Mucosa of descending colon (tissue), 3 donors: ENCODE measurements at regions not wholly inside any gene's neighbourhood (a gene's known extent, or its start where the extent isn't known, plus 50 kb on each side); places are given as distances from the start of the nearest gene placed in this dataset.

Source experiments
- ATAC-seq: fragments of 200-7000 bp; cut with Tn5 transposase; one replicate; pipeline ENCODE4 v1.9.1; 2020; ENCODE audit warnings: mild to moderate bottlenecking, moderate library complexity
- DNase-seq, 3 donors: peaks; one replicate each; pipeline ENCODE4 v3.0.0-alpha.2; 2020
- H3K36me3 ChIP-seq: fragments of 200-600 bp; one replicate; pipeline ENCODE4 v1.8.0; 2021; ENCODE audit warnings: low read depth, mild to moderate bottlenecking
- H3K4me1 ChIP-seq: fragments of 200-600 bp; one replicate; pipeline ENCODE4 v1.8.0; 2021; ENCODE audit warnings: low read depth, mild to moderate bottlenecking
- H3K4me3 ChIP-seq: fragments of 200-600 bp; one replicate; pipeline ENCODE4 v1.8.0; 2021; ENCODE audit warnings: mild to moderate bottlenecking
- H3K9me3 ChIP-seq: fragments of 200-600 bp; one replicate; pipeline ENCODE4 v1.8.0; 2021; ENCODE audit warnings: mild to moderate bottlenecking
- intact Hi-C, 2 donors: fragments of 100-400 bp; cut with DNase I in 1 of 2; cut with micrococcal nuclease in 1 of 2; formaldehyde crosslinking; loops; one replicate each; pipeline versions ENCODE4 v1.11.0 to v1.11.1; 2022; cut with DNase I, micrococcal nuclease
- TF ChIP-seq, protein P1 (sequence below): fragments of 200-600 bp; IDR thresholded peaks from one replicate; pipeline ENCODE4 v1.8.0; 2022; ENCODE audit warnings: antibody characterized with exemption, mild to moderate bottlenecking
- donor health status: DM: no; HTN: no; CAD: no; lungs with moderate emphysema.
- donor health status: DM: no; HTN: no; CAD: no.
- donor health status: DM: no; HTN: yes; CAD: no.

DNA sequence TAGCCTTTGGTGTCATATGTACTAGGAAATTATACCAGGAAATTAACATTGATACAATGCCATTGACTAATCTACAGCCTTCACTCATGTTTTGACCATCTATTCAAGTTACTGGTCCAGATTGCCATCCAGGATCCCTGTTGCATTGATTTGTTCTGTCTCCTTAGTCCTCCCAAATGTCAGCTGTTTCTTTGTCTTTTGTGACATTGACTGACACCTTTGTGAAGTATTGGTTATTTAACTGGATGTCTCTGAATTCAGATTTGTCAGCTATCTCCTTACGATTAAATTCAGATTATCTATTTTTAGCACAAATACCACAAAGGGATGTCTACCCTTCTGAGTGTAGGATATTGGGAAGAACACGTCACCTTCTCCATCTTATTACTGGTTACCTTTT is 73.7 kb upstream of the CTNND2 start:
- DNase-seq (no peak), ATAC-seq (no peak)
- Histone ChIP-seq H3K36me3 (no peaks in the 10 kb centered on the region), H3K4me1 (no peaks in the 10 kb centered on the region), H3K9me3 (no peaks in the 10 kb centered on the region), H3K4me3 (no peak overlapping the region)
- TF ChIP-seq, protein P1, sequence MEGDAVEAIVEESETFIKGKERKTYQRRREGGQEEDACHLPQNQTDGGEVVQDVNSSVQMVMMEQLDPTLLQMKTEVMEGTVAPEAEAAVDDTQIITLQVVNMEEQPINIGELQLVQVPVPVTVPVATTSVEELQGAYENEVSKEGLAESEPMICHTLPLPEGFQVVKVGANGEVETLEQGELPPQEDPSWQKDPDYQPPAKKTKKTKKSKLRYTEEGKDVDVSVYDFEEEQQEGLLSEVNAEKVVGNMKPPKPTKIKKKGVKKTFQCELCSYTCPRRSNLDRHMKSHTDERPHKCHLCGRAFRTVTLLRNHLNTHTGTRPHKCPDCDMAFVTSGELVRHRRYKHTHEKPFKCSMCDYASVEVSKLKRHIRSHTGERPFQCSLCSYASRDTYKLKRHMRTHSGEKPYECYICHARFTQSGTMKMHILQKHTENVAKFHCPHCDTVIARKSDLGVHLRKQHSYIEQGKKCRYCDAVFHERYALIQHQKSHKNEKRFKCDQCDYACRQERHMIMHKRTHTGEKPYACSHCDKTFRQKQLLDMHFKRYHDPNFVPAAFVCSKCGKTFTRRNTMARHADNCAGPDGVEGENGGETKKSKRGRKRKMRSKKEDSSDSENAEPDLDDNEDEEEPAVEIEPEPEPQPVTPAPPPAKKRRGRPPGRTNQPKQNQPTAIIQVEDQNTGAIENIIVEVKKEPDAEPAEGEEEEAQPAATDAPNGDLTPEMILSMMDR, result no peak
- intact Hi-C loops, result no loop called here

DNA sequence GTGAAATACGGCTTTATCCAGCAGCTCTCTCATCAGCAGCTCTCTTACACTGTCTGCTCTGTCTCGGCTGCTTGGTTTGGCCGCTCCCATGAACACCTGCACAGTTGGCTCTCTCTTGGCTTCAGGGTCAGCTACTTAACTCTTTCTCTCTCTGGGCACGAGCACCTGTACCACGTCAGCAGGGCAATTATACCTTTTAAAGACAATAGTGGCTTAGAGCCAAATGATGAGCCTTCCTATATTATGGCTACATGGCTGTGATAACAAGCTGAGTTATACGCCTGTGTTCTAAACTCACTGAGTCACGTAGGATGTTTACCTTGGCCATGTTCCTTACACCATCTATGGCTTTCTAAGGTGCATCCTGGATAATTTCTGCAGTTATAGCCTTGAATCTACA is 69.2 kb upstream of the CTNND2 start:
- ATAC-seq (no peak), DNase-seq (no peak)
- TF ChIP-seq, protein P1, result no peak
- Histone ChIP-seq H3K4me1 (no peaks in the 10 kb centered on the region), H3K4me3 (no peak overlapping the region), H3K36me3 (no peaks in the 10 kb centered on the region), H3K9me3 (no peaks in the 10 kb centered on the region)
- intact Hi-C loops, result no loop called here

DNA sequence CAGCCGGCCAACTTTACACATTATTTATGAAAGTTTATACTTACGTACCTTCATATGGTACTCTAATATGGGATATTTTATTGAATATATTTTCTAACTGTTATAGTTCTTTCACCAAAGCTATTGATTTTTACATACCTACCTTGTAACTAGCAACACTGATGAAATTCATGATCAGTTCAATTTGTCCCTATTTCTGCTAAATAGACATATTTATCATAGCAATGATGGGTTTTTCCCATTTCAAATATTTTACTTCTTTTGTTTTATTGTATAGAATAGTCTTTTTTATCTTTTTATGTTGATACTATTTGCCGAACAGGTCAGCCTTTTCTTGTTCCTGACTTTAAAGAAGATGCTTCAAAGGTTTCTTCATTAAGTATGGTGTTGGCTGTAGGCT is 59.0 kb upstream of the CTNND2 start:
- no peaks in the 10 kb centered on the region for H3K9me3 ChIP-seq
- intact Hi-C loops, result no loop called here
- ATAC-seq, result no peak
- TF ChIP-seq, protein P1, result no peak
- no peak for DNase-seq
- no peak overlapping the region for H3K4me3 ChIP-seq
- no peaks in the 10 kb centered on the region for H3K36me3 ChIP-seq
- no peaks in the 10 kb centered on the region for H3K4me1 ChIP-seq

DNA sequence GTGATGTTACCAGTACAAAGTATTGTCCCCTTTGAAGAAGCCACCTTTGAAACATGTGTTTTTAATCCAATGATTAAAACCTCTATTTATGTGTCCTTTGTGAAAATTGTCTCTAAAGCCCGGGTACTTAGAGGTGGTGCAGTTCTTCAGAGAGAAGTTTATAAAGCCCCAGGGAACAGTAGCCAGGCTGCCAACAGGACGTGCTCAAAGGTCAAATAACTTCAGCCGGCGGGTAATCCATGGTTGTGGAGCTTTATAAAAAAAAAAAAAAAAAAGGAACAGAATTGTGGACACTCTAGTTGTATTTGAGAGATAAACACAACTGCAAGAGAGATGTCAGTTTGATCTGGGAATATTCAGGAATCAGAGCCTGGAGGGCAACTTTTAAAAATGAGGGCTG is 57.9 kb upstream of the CTNND2 start:
- TF ChIP-seq, protein P1, result no peak
- H3K9me3 ChIP-seq, result no peaks in the 10 kb centered on the region
- no peaks in the 10 kb centered on the region for H3K4me1 ChIP-seq
- intact Hi-C loops, result no loop called here
- H3K36me3 ChIP-seq, result no peaks in the 10 kb centered on the region
- DNase-seq, result no peak
- no peak overlapping the region for H3K4me3 ChIP-seq
- no peak for ATAC-seq

DNA sequence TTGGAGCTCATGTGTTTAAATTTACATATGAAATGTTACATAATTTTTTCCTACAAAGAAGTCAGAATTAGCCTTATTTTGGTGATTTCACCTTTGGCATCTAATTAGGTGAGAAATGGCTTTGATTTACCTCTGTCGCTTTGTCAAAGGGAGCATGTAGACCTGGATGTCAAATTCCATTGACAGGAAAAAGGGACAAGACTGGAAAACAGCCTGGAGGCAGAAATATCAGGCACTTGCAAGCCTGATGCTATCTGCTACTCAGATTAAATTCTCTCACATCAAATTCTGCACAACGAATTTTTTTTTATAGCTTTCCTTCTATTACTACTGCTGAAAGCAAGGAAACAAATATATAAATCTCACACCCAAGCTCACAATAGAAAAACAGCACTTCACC is 54.1 kb upstream of the CTNND2 start:
- Histone ChIP-seq H3K9me3 (no peaks in the 10 kb centered on the region), H3K4me3 (no peak overlapping the region), H3K36me3 (no peaks in the 10 kb centered on the region), H3K4me1 (no peaks in the 10 kb centered on the region)
- DNase-seq (no peak), ATAC-seq (no peak)
- intact Hi-C loops, result no loop called here
- TF ChIP-seq, protein P1, result no peak

DNA sequence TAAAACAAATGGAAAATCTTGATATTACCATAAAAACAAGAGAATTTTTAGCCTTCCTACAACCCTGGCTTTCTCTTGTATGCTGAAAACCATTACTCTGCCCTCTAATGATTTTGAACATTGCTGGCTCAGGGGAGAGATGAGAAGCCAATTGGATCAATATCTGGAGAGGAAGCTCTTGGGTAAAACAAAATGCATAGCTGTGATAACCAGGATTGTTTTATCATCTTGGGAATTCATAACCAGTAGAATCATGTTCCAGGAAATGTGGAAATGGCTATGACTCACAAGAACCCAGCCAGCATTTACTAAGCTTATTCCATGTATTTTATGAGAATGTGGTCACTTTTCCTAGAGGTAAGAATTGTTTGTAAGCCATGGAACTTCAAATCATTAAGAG is 51.1 kb upstream of the CTNND2 start:
- H3K9me3 ChIP-seq, result no peaks in the 10 kb centered on the region
- intact Hi-C loops, result no loop called here
- no peak overlapping the region for H3K4me3 ChIP-seq
- no peaks in the 10 kb centered on the region for H3K36me3 ChIP-seq
- no peak for DNase-seq
- TF ChIP-seq, protein P1, result no peak
- H3K4me1 ChIP-seq, result no peaks in the 10 kb centered on the region
- no peak for ATAC-seq
